Endothelial cell of umbilical vein (primary cell): ENCODE measurements at regions not wholly inside any gene's neighbourhood (a gene's known extent, or its start where the extent isn't known, plus 50 kb on each side); places are given as distances from the start of the nearest gene placed in this dataset.

Experiments
- BruUV-seq: library from RNA; stranded (reverse); fragments of 400-500 nt; replicated peaks from 2 replicates; lab custom pipeline; 2021; lab: Mats Ljungman, UMichigan
- CTCF ChIA-PET: fragments of 300-600, 350-600 bp; sonication (Branson Sonifier 250); formaldehyde crosslinking; loops from one replicate; lab custom pipeline; 2021; ENCODE audit warnings: antibody characterized with exemption, inconsistent platforms; lab: Charles Lee
- POLR2A ChIA-PET: fragments of 300-600, 350-600 bp; sonication (Branson Sonifier 250); formaldehyde crosslinking; loops from one replicate; lab custom pipeline; 2021; ENCODE audit warnings: antibody characterized with exemption, inconsistent platforms; lab: Charles Lee
- DNase-seq: peaks from one replicate; pipeline ENCODE4 v3.0.0-alpha.2; 2011; ENCODE audit warnings: low read depth, low spot score
- FAIRE-seq: peaks from 2 replicates; lab custom pipeline; 2011; peaks lifted over from hg19 to GRCh38; lab: Jason Lieb, UNC
- H2AFZ ChIP-seq: 2 replicates; pipeline ENCODE4 v1.6.0; 2012; ENCODE audit warnings: low read depth, low read length, control low read depth, inconsistent platforms
- H3K27ac ChIP-seq: 2 replicates; pipeline ENCODE4 v1.5.1; 2011; ENCODE audit warnings: low read depth, mild to moderate bottlenecking, control low read depth, low read length, moderate library complexity; ENCODE audit not compliant: insufficient read depth
- H3K27me3 ChIP-seq, 2 experiments: 2 replicates each; pipeline versions ENCODE4 v1.6.0 to v1.6.1; 2011; ENCODE audit warnings: low read length in 2 of 2, mixed read lengths in 1 of 2; ENCODE audit not compliant: control insufficient read depth in 2 of 2, insufficient read depth in 2 of 2
- H3K36me3 ChIP-seq, 2 experiments: 2 replicates in 1 of 2; 3 replicates in 1 of 2; pipeline ENCODE4 v1.5.1; 2011; ENCODE audit warnings: low read length in 2 of 2, mild to moderate bottlenecking in 1 of 2, moderate library complexity in 1 of 2; ENCODE audit not compliant: control insufficient read depth in 2 of 2, insufficient read depth in 2 of 2; ENCODE audit errors: extremely low read depth in 1 of 2
- H3K4me1 ChIP-seq: 3 replicates; pipeline ENCODE4 v1.5.1; 2011; ENCODE audit warnings: mild to moderate bottlenecking, low read length; ENCODE audit not compliant: control insufficient read depth, insufficient read depth; ENCODE audit errors: extremely low read depth
- H3K4me2 ChIP-seq: 2 replicates; pipeline ENCODE4 v1.6.1; 2011; ENCODE audit warnings: low read length, control low read depth, mixed read lengths; ENCODE audit not compliant: insufficient read depth
- H3K4me3 ChIP-seq, 3 experiments: fragments of 200-600 bp in 1 of 3; sonication (generic), shearing (Covaris generic) in 1 of 3; replicated peaks in 1 of 3; 2 replicates each; pipeline ENCODE4 v1.5.1; 2011 to 2016; ENCODE audit warnings: control low read depth in 3 of 3, low read length in 3 of 3, mild to moderate bottlenecking in 2 of 3, inconsistent platforms in 1 of 3, low read depth in 1 of 3, moderate library complexity in 1 of 3; ENCODE audit not compliant: insufficient read depth in 1 of 3
- H3K79me2 ChIP-seq: 2 replicates; pipeline ENCODE4 v1.6.0; 2012; ENCODE audit warnings: low read length, inconsistent platforms; ENCODE audit not compliant: control insufficient read depth, insufficient read depth
- H3K9ac ChIP-seq: replicated peaks from 2 replicates; pipeline ENCODE3; 2011; ENCODE audit warnings: low read length, control low read depth; ENCODE audit not compliant: insufficient read depth; ENCODE audit errors: extremely low read depth
- H3K9me1 ChIP-seq: replicated peaks from 3 replicates; pipeline ENCODE4 v1.6.0; 2011; ENCODE audit warnings: mild to moderate bottlenecking, low read length; ENCODE audit not compliant: control insufficient read depth, insufficient read depth; ENCODE audit errors: extremely low read depth
- H3K9me3 ChIP-seq: replicated peaks from 2 replicates; pipeline ENCODE4 v1.5.1; 2012; ENCODE audit warnings: low read length, inconsistent platforms; ENCODE audit not compliant: control insufficient read depth, insufficient read depth
- H4K20me1 ChIP-seq: replicated peaks from 2 replicates; pipeline ENCODE3; 2011; ENCODE audit warnings: mild to moderate bottlenecking, low read length; ENCODE audit not compliant: control insufficient read depth, insufficient read depth; ENCODE audit errors: extremely low read depth
- CTCF ChIP-seq, 2 donors: IDR thresholded peaks; 1 replicate in 1 of 2; 2 replicates in 1 of 2; pipeline ENCODE4 v1.5.1; 2011; ENCODE audit warnings: low read length in 2 of 2, mild to moderate bottlenecking in 2 of 2, moderate library complexity in 2 of 2, control low read depth in 1 of 2, inconsistent platforms in 1 of 2, low read depth in 1 of 2; ENCODE audit not compliant: insufficient read depth in 1 of 2; ENCODE audit errors: extremely low read depth in 1 of 2
- EZH2 ChIP-seq: IDR thresholded peaks from 2 replicates; pipeline ENCODE4 v1.6.1; 2012; ENCODE audit warnings: borderline replicate concordance, low read depth, mild to moderate bottlenecking, moderate library complexity, low read length, inconsistent platforms; ENCODE audit not compliant: severe bottlenecking
- FOS ChIP-seq: IDR thresholded peaks from 2 replicates; pipeline ENCODE4 v1.6.1; 2011; ENCODE audit warnings: mild to moderate bottlenecking, low read length, moderate library complexity, borderline replicate concordance; ENCODE audit not compliant: insufficient read depth
- GATA2 ChIP-seq: IDR thresholded peaks from 2 replicates; pipeline ENCODE4 v1.7.0; 2011; ENCODE audit warnings: low read depth, mild to moderate bottlenecking, moderate library complexity, mixed read lengths, low read length; ENCODE audit not compliant: insufficient read length, insufficient read depth
- JUN ChIP-seq: IDR thresholded peaks from 2 replicates; pipeline ENCODE4 v1.6.1; 2011; ENCODE audit warnings: borderline replicate concordance, low read depth; ENCODE audit not compliant: insufficient read length, insufficient read depth
- MAX ChIP-seq: IDR thresholded peaks from 2 replicates; pipeline ENCODE4 v1.6.1; 2011; ENCODE audit not compliant: insufficient read depth, insufficient read length
- MYC ChIP-seq: IDR thresholded peaks from one replicate; pipeline ENCODE4 v1.6.1; 2011; ENCODE audit warnings: mild to moderate bottlenecking, low read depth, low read length
- POLR2A ChIP-seq: IDR thresholded peaks from 2 replicates; pipeline ENCODE4 v1.6.1; 2012; ENCODE audit warnings: low read depth, mild to moderate bottlenecking, control low read depth, low read length
- POLR2AphosphoS5 ChIP-seq: IDR thresholded peaks from 2 replicates; pipeline ENCODE4 v1.6.1; 2012; ENCODE audit warnings: low read depth, mild to moderate bottlenecking, control low read depth, low read length, moderate library complexity; ENCODE audit not compliant: insufficient read depth
- dilution Hi-C: fragments of 300-500 bp; cut with MboI; formaldehyde crosslinking; loops from one replicate; pipeline ENCODE4 v1.15.0; 2019; ENCODE audit warnings: low sequenced_read_pairs; ENCODE audit not compliant: extremely low pct_ligation_motif_present
- intact Hi-C: fragments of 100-400 bp; cut with micrococcal nuclease; formaldehyde crosslinking; loops from one replicate; pipeline ENCODE4 v1.10.0; 2022

GRCh38 chr5:9863486-9863885, 233.3 kb upstream of the TAS2R1 start:
- BruUV-seq, result no TSS peak
- Histone ChIP-seq H3K4me2 (no peak overlapping the region), H2AFZ (no peak overlapping the region), H4K20me1 (no peaks in the 10 kb centered on the region), H3K4me3 (no peak overlapping the region), H3K9me1 (no peaks in the 10 kb centered on the region), H3K9me3 (peaks cover 2% of the 10 kb centered on the region), H3K36me3 (no peaks in the 10 kb centered on the region), H3K9ac (no peak overlapping the region), H3K27ac (no peak overlapping the region), H3K79me2 (no peaks in the 10 kb centered on the region), H3K4me1 (no peaks in the 10 kb centered on the region), H3K27me3 (no peaks in the 10 kb centered on the region)
- dilution Hi-C loops (no loop called here), intact Hi-C loops (no loop called here)
- DNase-seq (no peak), FAIRE-seq (no peak)
- TF ChIP-seq POLR2AphosphoS5 (no peak), CTCF (IDR thresholded peaks at IDR 0.05; ENCODE audit: extremely low read depth in 1 of 2, insufficient read depth in 1 of 2, low read depth in 1 of 2, low read length in 2 of 2) (no peak), EZH2 (no peak), GATA2 (no peak), FOS (no peak), POLR2A (no peak), JUN (no peak), MYC (no peak), MAX (no peak)
- CTCF ChIA-PET, result no interaction called here
- POLR2A ChIA-PET, result no interaction called here
